ENCODE measurements at regions not wholly inside any gene's neighbourhood (a gene's known extent, or its start where the extent isn't known, plus 50 kb on each side); places are given as distances from the start of the nearest gene placed in this dataset.

- TF ChIP-seq CTCF (IDR thresholded peaks at IDR 0.05; ENCODE audit: control extremely low read depth in 1 of 3, insufficient read depth in 1 of 3, low read depth in 1 of 3, low read length in 3 of 3): no peak
- TF ChIP-seq RNF2 (IDR thresholded peaks at IDR 0.05; ENCODE audit: borderline replicate concordance, low read depth, low read length, missing control alignments, poor library complexity, severe bottlenecking): no peak
- no peak for TF ChIP-seq SP4 (IDR thresholded peaks at IDR 0.05; ENCODE audit: low read length)
Observed at GRCh38 chr3:30354972-30355371, 251.4 kb upstream of the TGFBR2 start.
